IMR-90 (cell line): ENCODE measurements at regions not wholly inside any gene's neighbourhood (a gene's known extent, or its start where the extent isn't known, plus 50 kb on each side); places are given as distances from the start of the nearest gene placed in this dataset.

Experiments
- ATAC-seq: fragments of 200-7000 bp; cut with Tn5 transposase; 2 replicates; pipeline ENCODE4 v1.9.1; 2020; ENCODE audit warnings: low read depth, mild to moderate bottlenecking, moderate library complexity
- BruUV-seq: library from RNA; stranded (reverse); fragments of 400-500 nt; replicated peaks from 2 replicates; lab custom pipeline; 2021; lab: Mats Ljungman, UMichigan
- CTCF ChIA-PET: fragments of 300-600 bp; formaldehyde crosslinking; extraction: SDS; loops from one replicate; lab custom pipeline; 2021; ENCODE audit warnings: antibody characterized with exemption; lab: Yijun Ruan, JAX
- POLR2A ChIA-PET: fragments of 300-600 bp; sonication (Branson Sonifier 250); formaldehyde crosslinking; loops from one replicate; lab custom pipeline; 2022; ENCODE audit warnings: antibody characterized with exemption; ENCODE audit not compliant: unreplicated experiment; lab: Charles Lee
- DNase-seq: peaks from one replicate; pipeline ENCODE4 v3.0.0; 2013
- H2AFZ ChIP-seq: replicated peaks from 2 replicates; pipeline ENCODE3; 2013; ENCODE audit warnings: low read length, mild to moderate bottlenecking; ENCODE audit not compliant: poor library complexity
- H2AK5ac ChIP-seq: 2 replicates; pipeline ENCODE4 v1.6.1; 2013; ENCODE audit warnings: low read depth, low read length, inconsistent platforms
- H2AK9ac ChIP-seq: replicated peaks from 2 replicates; pipeline ENCODE3; 2013; ENCODE audit warnings: mild to moderate bottlenecking, low read depth, low read length, moderate library complexity; ENCODE audit not compliant: poor library complexity
- H2BK120ac ChIP-seq: 2 replicates; pipeline ENCODE4 v1.6.1; 2013; ENCODE audit warnings: low read depth, low read length, inconsistent platforms
- H2BK15ac ChIP-seq: 3 replicates; pipeline ENCODE4 v1.6.1; 2013; ENCODE audit warnings: low read depth, low read length, inconsistent platforms
- H2BK20ac ChIP-seq: 2 replicates; pipeline ENCODE4 v1.6.1; 2013; ENCODE audit warnings: low read depth, mild to moderate bottlenecking, inconsistent platforms, low read length, moderate library complexity
- H2BK5ac ChIP-seq: 2 replicates; pipeline ENCODE4 v1.6.1; 2013; ENCODE audit warnings: mild to moderate bottlenecking, low read depth, low read length, inconsistent platforms; ENCODE audit not compliant: poor library complexity, severe bottlenecking
- H3K14ac ChIP-seq: replicated peaks from 2 replicates; pipeline ENCODE4 v1.6.1; 2013; ENCODE audit warnings: low read depth, low read length, inconsistent platforms
- H3K18ac ChIP-seq: 2 replicates; pipeline ENCODE4 v1.6.1; 2013; ENCODE audit warnings: low read depth, low read length, control low read depth
- H3K23ac ChIP-seq: 2 replicates; pipeline ENCODE4 v1.6.1; 2013; ENCODE audit warnings: low read depth, low read length, inconsistent platforms
- H3K27ac ChIP-seq: 2 replicates; pipeline ENCODE4 v1.5.1; 2013; ENCODE audit warnings: mild to moderate bottlenecking, control low read depth, low read length; ENCODE audit not compliant: insufficient read depth
- H3K27me3 ChIP-seq: 2 replicates; pipeline ENCODE4 v1.6.1; 2013; ENCODE audit warnings: low read length; ENCODE audit not compliant: control insufficient read depth, insufficient read depth
- H3K36me3 ChIP-seq: 2 replicates; pipeline ENCODE4 v1.6.1; 2013; ENCODE audit warnings: low read length, mixed read lengths; ENCODE audit not compliant: control insufficient read depth, insufficient read depth
- H3K4ac ChIP-seq: 2 replicates; pipeline ENCODE4 v1.6.1; 2013; ENCODE audit warnings: low read depth, low read length, inconsistent platforms
- H3K4me1 ChIP-seq: 2 replicates; pipeline ENCODE4 v1.6.1; 2013; ENCODE audit warnings: low read length, mixed read lengths; ENCODE audit not compliant: control insufficient read depth, insufficient read depth
- H3K4me2 ChIP-seq: 2 replicates; pipeline ENCODE4 v1.6.1; 2013; ENCODE audit warnings: low read depth, mild to moderate bottlenecking, control low read depth, low read length, moderate library complexity
- H3K4me3 ChIP-seq: 2 replicates; pipeline ENCODE4 v1.5.1; 2013; ENCODE audit warnings: low read depth, mild to moderate bottlenecking, control low read depth, low read length, moderate library complexity; ENCODE audit not compliant: insufficient read depth
- H3K56ac ChIP-seq: 2 replicates; pipeline ENCODE4 v1.6.1; 2013; ENCODE audit warnings: low read length, inconsistent platforms; ENCODE audit not compliant: insufficient read depth; ENCODE audit errors: extremely low read depth
- H3K79me1 ChIP-seq, 2 experiments: 2 replicates each; pipeline ENCODE4 v1.6.1; 2013; ENCODE audit warnings: low read length in 2 of 2, inconsistent platforms in 1 of 2, low read depth in 1 of 2
- H3K9ac ChIP-seq: 2 replicates; pipeline ENCODE4 v1.6.1; 2013; ENCODE audit warnings: low read depth, low read length, control low read depth
- H3K9me1 ChIP-seq: 2 replicates; pipeline ENCODE4 v1.6.1; 2013; ENCODE audit warnings: low read length, inconsistent platforms; ENCODE audit not compliant: insufficient read depth
- H3K9me3 ChIP-seq: 2 replicates; pipeline ENCODE4 v1.6.1; 2013; ENCODE audit warnings: low read length; ENCODE audit not compliant: control insufficient read depth, insufficient read depth
- H4K20me1 ChIP-seq: 2 replicates; pipeline ENCODE4 v1.6.1; 2013; ENCODE audit warnings: low read length, inconsistent platforms; ENCODE audit not compliant: insufficient read depth
- H4K5ac ChIP-seq: 2 replicates; pipeline ENCODE4 v1.6.1; 2013; ENCODE audit warnings: mild to moderate bottlenecking, low read depth, low read length, control low read depth
- H4K8ac ChIP-seq, 2 experiments: 2 replicates each; pipeline ENCODE4 v1.6.1; 2013; ENCODE audit warnings: low read depth in 2 of 2, low read length in 2 of 2, control low read depth in 1 of 2, inconsistent platforms in 1 of 2
- H4K91ac ChIP-seq: 2 replicates; pipeline ENCODE4 v1.6.1; 2013; ENCODE audit warnings: low read depth, low read length, inconsistent platforms; ENCODE audit not compliant: insufficient read depth
- CEBPB ChIP-seq: IDR thresholded peaks from 2 replicates; pipeline ENCODE4 v1.6.1; 2012; ENCODE audit warnings: low read depth, low read length, improper control_type of control experiment
- WGBS, 2 experiments: methylation state at CpG; one replicate each; pipeline versions ENCODE4 v1.1.5 to v1.1.7; 2013; ENCODE audit warnings: missing lambda C conversion rate in 2 of 2; ENCODE audit not compliant: insufficient read length in 1 of 2; ENCODE audit errors: extremely low coverage in 2 of 2; 5-methylcytosine and 5-hydroxymethylcytosine counted together
- dilution Hi-C: fragments of 300-500 bp; cut with HindIII; formaldehyde crosslinking; loops from one replicate; pipeline ENCODE4 v1.14.3; 2018; ENCODE audit warnings: low sequenced_read_pairs; ENCODE audit not compliant: unreplicated experiment
- in situ Hi-C: fragments of 300-500 bp; cut with MboI; formaldehyde crosslinking; loops from 3 replicates; pipeline ENCODE4 v1.14.3; 2019; ENCODE audit warnings: low sequenced_read_pairs, inconsistent platforms, mixed read lengths
- intact Hi-C: fragments of 100-400 bp; cut with micrococcal nuclease; formaldehyde crosslinking; loops from 2 replicates; pipeline ENCODE4 v1.10.0; 2022
- TF ChIP-seq, protein P1 (sequence below): fragments of 150-350 bp; IDR thresholded peaks from 2 replicates; pipeline ENCODE4 v1.6.1; 2016; ENCODE audit warnings: low read depth, mild to moderate bottlenecking, low read length, moderate library complexity, borderline replicate concordance

DNA sequence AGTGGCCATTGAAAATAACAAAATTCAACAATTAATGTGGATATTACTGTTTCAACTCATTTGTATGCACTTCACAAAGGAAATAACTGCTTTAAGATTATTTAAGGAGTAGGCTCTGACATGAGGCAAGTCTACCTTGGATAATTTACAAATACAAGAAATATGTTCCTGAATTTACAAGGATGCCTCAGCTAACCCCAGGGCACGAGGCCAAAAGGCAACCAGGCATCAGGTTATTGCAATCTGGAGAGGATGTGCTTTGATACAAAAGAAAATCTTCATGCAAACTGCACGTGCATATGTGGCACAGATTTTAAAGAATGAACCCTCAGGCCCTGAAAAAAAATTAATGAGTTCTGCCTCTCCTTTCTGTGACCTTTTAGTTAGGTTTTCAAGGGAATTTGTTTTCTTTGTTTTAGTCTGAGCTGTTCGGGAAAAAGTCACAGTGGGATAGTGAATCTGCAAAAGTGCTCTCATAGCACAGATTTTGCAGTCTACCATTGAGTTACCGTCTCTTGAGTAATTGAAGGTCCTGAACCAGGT lies 1304.2 kb upstream of the ADGRL4 start:
- TF ChIP-seq CEBPB, result no peak
- TF ChIP-seq, protein P1, sequence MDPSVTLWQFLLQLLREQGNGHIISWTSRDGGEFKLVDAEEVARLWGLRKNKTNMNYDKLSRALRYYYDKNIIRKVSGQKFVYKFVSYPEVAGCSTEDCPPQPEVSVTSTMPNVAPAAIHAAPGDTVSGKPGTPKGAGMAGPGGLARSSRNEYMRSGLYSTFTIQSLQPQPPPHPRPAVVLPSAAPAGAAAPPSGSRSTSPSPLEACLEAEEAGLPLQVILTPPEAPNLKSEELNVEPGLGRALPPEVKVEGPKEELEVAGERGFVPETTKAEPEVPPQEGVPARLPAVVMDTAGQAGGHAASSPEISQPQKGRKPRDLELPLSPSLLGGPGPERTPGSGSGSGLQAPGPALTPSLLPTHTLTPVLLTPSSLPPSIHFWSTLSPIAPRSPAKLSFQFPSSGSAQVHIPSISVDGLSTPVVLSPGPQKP, result no peak

More for the DNA sequence above, 1304.2 kb upstream of the ADGRL4 start:
- Histone ChIP-seq H2BK120ac (no peak overlapping the region), H3K27me3 (no peaks in the 10 kb centered on the region), H2BK20ac (no peak overlapping the region), H3K4me3 (no peak overlapping the region), H3K56ac (no peak overlapping the region), H2AFZ (no peak overlapping the region), H3K23ac (no peak overlapping the region), H3K36me3 (no peaks in the 10 kb centered on the region), H2AK5ac (no peak overlapping the region), H3K9me3 (no peaks in the 10 kb centered on the region), H3K4ac (no peak overlapping the region), H3K4me1 (no peaks in the 10 kb centered on the region), H2BK15ac (no peak overlapping the region), H2AK9ac (no peak overlapping the region), H3K9me1 (no peaks in the 10 kb centered on the region), H4K8ac (no peak overlapping the region), H3K14ac (no peak overlapping the region), H3K9ac (no peak overlapping the region), H3K27ac (no peak overlapping the region), H3K79me1 (no peaks in the 10 kb centered on the region), H4K91ac (no peak overlapping the region), H3K4me2 (no peak overlapping the region), H4K20me1 (no peaks in the 10 kb centered on the region), H3K18ac (no peak overlapping the region), H4K5ac (no peak overlapping the region), H2BK5ac (no peak overlapping the region)
- BruUV-seq, result no TSS peak
- dilution Hi-C loops (no loop called here), intact Hi-C loops (loop anchor here (10.0 kb wide), 1 partner anchor 184 kb away; no protein-coding TSS in a partner anchor), in situ Hi-C loops (no loop called here)
- ATAC-seq (no peak), DNase-seq (no peak)
- no CpG with 5 or more reads among the region's 4 CpGs for WGBS, 2 experiments
- ChIA-PET CTCF (no interaction called here), POLR2A (no interaction called here)
